Gastrocnemius medialis (tissue), 4 donors: ENCODE measurements at regions not wholly inside any gene's neighbourhood (a gene's known extent, or its start where the extent isn't known, plus 50 kb on each side); places are given as distances from the start of the nearest gene placed in this dataset.

Experiments
- POLR2A ChIP-seq, 2 donors: fragments of 450-650 bp; IDR thresholded peaks; one replicate each; pipeline ENCODE4 v1.6.1; 2017; ENCODE audit warnings: antibody characterized with exemption in 2 of 2, mild to moderate bottlenecking in 2 of 2, moderate library complexity in 2 of 2
- TF ChIP-seq, protein P1 (sequence below), 5 experiments: fragments of 450-650 bp in 3 of 5; fragments of 200-600 bp in 2 of 5; sonication (generic) in 2 of 5; IDR thresholded peaks in 4 of 5; conservative IDR thresholded peaks in 1 of 5; 1 replicate in 4 of 5; 2 replicates in 1 of 5; pipeline ENCODE4 v1.5.1; 2016 to 2019; ENCODE audit warnings: antibody characterized with exemption in 5 of 5, mild to moderate bottlenecking in 3 of 5, moderate library complexity in 3 of 5

DNA sequence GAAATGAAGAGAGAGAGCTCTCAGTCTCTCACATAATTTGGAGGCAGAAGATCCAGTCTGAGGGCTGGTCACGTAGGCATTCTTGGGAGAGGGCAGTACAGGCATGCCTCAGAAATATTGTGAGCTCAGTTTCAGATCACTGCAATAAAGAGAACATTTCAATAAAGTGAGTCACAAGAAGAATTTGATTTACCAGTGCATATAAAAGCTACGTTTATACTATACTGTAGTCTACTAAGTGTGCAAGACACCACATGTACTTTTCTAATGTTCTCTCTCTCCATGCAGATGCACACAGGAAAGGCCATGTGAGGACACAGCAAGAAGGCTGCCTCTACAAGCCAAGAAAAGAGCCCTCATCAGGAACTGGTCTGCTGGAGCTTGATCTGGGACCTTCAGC, 583.5 kb upstream of the FAT1 start:
- TF ChIP-seq, protein P1, sequence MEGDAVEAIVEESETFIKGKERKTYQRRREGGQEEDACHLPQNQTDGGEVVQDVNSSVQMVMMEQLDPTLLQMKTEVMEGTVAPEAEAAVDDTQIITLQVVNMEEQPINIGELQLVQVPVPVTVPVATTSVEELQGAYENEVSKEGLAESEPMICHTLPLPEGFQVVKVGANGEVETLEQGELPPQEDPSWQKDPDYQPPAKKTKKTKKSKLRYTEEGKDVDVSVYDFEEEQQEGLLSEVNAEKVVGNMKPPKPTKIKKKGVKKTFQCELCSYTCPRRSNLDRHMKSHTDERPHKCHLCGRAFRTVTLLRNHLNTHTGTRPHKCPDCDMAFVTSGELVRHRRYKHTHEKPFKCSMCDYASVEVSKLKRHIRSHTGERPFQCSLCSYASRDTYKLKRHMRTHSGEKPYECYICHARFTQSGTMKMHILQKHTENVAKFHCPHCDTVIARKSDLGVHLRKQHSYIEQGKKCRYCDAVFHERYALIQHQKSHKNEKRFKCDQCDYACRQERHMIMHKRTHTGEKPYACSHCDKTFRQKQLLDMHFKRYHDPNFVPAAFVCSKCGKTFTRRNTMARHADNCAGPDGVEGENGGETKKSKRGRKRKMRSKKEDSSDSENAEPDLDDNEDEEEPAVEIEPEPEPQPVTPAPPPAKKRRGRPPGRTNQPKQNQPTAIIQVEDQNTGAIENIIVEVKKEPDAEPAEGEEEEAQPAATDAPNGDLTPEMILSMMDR (IDR thresholded peaks at IDR 0.05 in 4 of 5, conservative IDR thresholded peaks at IDR 0.05 in 1 of 5), result no peak
- no peak for TF ChIP-seq POLR2A (IDR thresholded peaks at IDR 0.05)
